ENCODE measurements at regions not wholly inside any gene's neighbourhood (a gene's known extent, or its start where the extent isn't known, plus 50 kb on each side); places are given as distances from the start of the nearest gene placed in this dataset.
"Not testable (repeated sequence)": the region's sequence is repeated elsewhere in the genome, so short reads cannot be mapped to it uniquely, and the experiment has no call there.

DNA sequence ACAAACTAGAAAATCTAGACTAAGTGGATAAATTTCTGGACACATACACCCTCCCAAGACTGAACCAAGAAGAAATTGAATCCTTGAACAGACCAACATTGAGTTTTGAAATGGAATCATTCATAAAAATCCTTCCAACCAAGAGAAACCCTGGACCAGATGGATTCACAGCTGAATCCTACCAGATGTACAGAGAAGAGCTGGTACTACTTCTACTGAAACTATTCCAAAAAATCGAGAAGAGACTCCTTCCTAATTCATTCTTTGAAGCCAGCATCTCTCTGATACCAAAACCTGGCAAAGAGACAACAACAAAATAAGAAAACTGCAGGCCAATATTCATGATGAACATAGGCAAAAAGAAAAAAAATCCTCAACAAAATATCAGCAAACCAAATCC lies 227.4 kb downstream of the RPAP3 start:
- no peak for DNase-seq

DNA sequence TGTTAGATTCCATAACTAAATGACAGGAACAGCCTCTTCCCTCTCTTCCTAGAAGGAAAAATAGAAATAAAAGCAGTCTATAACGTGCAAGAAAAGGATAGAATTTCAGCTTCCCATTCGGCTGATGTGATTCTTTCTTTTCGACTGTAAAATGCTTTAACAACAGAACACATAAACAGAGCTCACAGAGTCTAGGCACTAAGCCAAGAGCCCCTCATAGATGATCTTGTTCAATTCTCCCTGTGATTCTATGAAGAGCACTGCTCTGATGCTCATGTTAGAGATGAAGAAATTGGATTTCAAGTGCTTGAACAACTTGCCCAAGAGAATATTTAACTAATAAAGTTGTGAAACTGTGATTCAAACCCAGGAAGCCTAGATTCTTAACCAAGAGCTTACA lies 232.7 kb downstream of the RPAP3 start:
- DNase-seq, result no peak

DNA sequence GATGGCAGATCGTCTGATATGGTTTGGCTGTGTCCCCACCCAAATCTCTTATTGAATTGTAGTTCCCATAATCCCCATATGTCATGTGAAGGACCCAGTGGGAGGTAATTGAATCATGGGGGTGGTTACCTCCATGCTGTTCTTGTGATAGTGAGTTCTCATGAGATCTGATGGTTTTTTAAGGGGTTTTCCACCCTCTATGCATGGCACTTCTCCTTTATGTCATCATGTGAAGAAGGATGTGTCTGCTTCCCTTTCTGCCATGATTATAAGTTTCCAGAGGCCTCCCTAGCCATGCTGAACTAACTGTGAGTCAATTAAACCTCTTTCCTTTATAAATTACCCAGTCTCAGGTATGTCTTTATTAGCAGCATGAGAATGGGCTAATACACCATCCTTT lies 235.5 kb downstream of the RPAP3 start:
- not testable (repeated sequence) for DNase-seq

DNA sequence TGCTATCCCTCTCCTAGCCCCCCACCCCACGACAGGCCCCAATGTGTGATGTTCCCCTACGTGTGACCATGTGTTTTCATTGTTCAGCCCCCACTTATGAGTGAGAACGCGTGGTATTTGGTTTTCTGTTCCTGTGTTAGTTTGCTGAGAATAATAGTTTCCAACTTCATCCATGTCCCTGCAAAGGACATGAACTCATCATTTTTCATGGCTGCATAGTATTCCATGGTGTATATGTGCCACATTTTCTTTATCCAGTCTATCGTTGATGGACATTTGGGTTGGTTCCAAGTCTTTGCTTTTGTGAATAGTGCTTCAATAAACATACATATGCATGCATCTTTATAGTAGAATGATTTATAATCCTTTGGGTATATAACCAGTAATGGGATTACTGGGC lies 241.9 kb downstream of the RPAP3 start:
- DNase-seq, result not testable (repeated sequence)

DNA sequence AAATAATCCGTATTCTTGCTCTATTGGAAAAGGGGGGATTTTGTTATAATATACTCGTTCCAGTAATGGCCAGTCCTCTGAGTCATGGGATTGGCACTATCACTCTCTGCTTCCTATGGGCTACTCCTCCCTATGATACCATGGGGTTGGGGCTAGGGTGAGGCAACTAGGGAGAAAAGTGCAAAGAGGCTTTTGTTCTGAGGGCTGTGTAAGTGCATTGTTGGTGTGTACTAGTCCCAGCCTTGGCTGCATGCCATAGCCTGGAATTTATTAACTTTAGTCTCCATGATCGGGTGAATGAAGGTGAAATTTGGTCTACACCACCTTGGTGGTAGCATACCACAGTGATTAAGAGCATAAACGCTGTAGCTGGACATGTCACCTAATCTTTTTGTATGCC lies 247.6 kb downstream of the RPAP3 start:
- no peak for DNase-seq

DNA sequence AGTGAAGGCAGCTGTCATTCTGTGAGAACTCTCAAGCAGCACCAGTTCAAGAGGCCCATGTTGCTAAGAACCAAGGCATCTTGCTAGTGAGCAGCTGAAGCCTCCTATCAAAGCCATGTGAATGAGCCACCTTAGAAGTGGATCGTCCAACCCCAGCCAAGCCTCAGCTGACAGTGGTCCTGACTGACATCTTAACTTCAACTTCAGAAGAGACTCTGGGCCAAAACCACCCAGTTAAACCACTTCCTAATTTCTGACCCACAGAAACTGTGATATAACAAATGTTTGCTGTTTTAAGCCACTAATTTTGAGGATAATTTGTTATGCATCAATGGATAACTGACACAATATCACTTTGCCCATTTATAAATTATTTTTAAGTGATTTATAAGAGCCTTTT lies 256.0 kb downstream of the RPAP3 start:
- DNase-seq, result no peak

DNA sequence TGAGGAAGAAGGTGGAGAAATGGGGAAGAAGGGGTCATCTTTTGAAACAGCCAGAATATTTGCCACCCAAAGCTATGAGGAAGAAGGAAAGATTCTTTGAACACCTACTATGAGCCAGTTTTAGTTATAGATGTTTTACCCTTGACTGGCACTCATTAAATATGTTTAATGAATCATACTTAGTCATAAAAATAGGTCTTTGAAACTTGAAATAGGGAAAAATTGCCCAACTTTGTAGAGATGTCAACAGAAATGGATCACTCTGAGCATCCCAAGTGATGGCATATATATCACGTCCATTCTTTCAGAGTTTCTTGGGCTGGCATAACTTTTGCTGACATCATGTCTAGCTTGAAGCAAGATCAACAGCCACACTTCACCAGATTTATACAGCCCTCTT lies 263.5 kb downstream of the RPAP3 start:
- DNase-seq, result no peak

DNA sequence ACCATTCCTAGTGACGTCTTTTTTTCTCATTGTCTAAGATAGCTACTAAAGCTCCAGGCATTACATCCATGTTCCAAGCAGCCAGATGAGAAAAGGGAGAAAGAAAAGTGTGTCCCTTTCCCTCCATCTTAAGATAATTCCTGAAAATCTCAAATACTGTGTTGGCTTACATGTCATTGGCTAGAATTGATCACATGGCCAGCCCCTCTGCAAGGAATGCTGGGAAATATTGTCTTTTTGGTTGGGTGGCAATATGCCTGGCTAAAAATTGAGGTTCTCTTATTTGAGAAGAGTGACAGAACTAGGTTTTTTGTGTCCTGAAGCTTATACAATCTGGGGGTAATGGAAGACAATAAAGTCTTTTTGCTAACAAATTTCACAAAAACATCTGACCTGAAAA lies 264.3 kb downstream of the RPAP3 start:
- DNase-seq, result no peak

DNA sequence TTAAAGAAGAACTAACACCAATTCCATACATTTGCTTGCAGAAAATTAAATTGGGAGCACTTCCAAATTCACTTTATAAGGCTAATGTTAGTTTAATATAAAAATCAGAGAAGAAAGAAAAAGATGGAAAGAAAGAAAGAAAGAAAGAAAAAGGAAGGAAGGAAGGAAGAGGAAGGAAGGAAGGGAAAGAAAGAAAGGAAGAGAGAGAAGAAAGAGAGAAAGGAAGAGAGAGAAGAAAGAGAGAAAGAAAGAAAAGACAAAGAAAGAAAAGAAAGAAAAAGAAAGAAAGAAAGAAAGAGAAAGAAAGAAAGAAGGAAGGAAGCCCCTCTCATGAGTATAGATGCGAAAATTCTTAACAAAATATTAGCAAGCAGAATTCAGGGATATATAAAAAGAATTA lies 267.7 kb downstream of the RPAP3 start:
- DNase-seq, result no peak

DNA sequence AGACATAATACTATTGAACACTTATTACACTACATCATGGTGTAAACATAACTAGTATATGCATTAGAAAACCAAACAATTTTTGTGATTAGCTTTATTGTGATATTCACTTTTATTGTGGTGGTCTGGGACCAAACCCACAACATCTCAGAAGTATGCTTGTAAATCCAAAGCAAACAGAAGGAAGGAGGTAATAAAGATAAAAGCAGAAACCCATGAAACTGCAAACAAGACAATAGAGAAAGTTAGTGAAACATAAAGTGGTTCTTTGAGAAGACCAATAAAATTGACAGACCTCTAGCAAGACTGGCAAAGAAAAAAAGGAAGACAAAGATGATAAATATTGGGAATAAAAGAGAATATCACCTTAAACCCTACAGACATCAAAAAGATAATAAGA lies 268.3 kb downstream of the RPAP3 start:
- no peak for DNase-seq

DNA sequence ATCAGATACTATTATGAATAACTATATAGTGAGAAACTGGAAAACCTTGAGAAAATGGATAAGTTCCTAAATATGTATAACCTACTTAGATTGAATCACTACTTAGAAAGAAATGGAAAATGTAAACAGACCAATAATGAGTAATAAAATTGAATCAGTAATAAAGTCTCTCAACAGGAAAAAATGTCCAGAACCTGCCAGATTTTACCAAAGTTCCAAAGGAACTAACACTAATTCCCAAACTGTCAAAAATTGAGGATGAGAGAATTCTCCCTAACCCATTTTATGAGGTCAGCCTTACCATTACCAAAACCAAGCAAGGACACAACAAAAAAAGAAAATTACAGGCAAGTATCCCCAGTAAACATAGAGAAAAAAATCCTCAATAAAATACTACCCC lies 272.0 kb downstream of the RPAP3 start:
- no peak for DNase-seq

DNA sequence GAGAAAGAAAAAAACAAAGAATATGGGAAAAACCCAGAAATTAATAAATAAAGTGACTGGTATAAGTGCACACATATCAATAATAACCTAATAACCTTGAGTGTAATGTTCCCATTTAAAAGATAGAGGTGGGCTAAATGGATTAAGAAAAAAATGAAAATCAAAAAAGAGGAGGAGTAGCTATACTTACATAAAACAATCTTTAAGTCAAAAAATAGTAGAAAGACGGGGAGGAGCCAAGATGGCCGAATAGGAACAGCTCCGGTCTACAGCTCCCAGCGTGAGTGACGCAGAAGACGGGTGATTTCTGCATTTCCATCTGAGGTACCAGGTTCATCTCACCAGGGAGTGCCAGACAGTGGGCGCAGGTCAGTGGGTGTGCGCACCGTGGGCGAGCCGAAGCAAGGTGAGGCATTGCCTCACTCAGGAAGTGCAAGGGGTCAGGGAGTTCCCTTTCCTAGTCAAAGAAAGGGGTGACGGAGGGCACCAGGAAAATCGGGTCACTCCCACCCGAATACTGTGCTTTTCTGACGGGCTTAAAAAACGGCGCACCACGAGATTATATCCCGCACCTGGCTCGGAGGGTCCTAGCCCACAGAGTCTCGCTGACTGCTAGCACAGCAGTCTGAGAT lies 279.0 kb downstream of the RPAP3 start:
- DNase-seq, result not testable (repeated sequence)

DNA sequence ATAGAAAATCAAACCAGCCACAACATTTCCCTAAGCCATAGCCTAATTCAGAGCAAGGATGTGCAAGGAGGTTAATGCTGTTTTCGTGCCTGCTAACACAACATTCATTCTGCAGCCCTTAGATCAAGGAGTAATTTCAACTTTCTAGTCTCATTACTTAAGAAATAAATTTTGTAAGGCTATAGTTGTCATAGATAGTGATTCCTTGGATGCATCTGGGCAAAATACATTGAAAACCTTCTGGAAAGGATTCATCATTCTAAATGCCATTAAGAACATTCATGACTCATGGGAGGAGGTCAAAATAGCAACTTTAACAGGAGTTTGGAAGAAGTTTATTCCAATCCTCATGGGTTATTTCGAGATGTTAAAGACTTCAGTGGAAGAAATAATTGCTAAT lies 283.2 kb downstream of the RPAP3 start:
- DNase-seq, result no peak

DNA sequence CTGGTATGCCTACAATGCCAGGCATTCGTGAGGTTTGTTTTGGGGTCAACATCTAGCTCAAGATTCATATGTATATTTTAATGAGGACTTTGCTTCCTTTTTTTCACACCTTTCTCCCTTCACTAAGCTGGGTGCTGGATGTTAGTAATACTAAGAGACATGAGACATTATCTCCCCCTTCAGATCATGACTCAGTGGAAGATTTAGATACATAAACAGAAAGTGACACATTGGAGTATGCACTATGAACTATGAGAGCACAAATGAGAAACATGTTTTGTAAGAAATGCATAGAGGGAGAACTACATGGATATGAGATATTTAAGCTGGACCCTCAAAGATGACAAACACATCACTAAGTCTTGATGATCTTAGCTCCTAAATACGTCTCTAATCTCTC lies 286.3 kb downstream of the RPAP3 start:
- no peak for DNase-seq

DNA sequence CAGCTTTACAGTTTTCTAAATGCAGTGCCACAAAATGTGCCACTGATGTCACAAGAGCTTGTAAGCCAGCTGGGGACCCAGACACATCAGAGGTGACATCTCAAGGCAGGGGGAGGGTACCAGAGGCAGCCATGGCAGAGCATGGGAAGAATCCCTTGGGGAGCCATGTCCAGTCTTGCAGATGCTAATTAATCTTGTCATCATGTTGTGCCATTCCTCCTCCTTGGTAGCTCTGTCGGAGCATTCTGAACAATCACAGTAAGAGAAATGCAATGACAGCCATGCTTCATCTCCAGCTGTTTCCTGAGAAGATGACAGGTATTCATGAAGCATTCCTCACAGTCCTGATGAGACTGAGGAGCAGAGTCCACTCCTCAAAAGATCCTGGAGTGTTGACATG lies 287.9 kb downstream of the RPAP3 start:
- DNase-seq, result no peak

DNA sequence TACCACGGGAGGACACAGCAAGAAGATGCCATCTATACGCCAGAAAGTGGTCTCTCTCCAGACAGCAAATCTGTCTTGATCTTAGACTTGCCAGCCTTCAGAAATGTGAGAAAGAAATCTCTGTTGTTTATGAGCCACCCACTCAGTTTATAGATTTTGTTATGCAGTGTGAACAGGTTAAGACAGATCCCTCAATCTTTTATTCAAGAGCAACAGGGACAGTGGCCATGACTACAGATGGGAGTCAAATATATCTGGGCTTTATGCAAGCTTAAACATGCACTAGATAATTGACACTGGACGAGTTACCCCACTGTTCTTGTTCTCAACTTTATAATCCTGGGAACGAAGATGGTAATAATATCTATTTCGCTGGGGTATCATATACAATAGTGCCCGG lies 288.7 kb downstream of the RPAP3 start:
- no peak for DNase-seq

DNA sequence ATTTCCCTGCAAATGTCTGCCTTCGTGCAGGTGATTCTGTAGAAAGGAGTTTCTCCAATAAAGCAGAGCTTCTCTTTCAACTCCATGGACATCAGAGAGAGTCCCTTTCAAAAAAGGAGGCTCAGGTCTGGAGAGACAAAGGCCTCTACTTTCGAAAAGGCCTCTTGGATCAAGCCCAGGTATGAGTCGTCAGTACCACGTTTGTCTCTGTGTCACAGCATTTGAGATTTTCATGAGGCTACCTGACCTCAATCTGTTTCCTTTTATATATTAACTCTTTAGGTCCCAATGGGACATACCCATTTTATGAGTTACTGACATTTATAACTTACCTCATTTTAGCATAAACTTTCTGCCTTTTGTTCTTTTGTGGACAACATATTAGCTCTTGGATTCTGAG lies 290.8 kb downstream of the RPAP3 start:
- DNase-seq, result no peak

DNA sequence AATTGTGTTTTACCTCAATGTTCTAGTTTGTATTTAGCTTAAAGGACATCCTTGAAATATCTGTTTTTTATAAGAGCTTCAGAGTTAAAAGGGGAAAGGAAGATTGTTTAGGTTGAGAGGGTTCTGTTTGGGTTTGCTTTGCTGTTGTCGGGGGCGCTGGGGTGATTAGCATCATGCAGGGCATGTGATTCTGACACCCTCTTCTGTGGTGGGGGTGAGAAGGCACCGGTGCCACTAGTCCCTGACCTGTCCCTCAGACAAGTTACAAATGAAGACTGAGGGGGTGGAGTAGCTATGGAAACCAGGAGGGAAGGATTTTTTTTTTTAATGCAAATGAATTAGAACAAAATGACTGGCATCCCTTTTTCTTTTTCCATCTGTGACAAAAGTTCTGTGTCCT lies 291.3 kb downstream of the RPAP3 start:
- no peak for DNase-seq

DNA sequence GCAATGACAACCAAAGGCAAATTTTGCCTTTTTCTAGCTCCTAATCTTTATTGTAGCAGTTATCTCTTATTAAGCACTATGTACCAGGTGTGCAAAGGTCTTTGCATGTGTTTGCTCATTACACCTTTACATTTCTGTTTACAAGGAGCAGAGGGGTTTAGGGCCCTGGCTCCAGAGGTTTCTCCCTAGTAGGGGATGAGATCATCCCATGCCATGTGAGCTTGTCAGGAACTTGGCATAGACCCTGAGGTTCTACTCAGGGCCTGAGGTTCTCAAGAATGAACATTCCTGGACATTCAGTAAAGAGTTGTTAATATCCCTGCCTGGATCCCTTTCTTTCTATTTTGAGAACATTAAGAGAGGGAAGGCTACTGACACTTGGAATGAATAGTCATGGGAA lies 292.0 kb downstream of the RPAP3 start:
- DNase-seq, result no peak

DNA sequence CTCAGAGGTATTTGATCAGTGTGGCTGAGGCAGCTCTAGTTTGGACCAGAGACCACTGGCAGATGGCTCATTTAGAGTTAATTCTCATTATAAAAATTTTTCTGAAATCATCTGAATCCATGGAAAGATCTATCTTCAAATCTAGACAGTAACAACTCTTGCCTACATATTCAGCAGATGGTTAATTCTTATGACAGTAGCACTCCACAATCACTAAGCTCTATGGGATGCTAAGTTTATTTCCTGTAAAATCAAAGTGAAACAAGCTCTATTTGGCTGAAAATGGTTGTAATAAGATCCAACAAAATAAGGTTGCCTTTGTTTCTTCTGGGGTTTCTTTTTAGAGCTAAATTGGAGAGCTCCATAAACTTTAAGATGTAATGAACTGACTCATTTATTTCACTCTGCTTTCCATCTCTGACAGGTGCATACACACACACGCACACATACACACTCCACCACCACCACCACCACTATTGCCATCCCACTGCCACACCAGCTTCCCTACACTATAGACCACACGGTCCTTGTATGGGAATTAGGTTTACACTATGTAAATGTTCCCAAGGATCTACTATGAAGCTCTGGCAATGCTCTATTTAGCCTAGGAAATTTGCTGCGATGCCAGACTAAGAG lies 293.1 kb downstream of the RPAP3 start:
- DNase-seq, result no peak

DNA sequence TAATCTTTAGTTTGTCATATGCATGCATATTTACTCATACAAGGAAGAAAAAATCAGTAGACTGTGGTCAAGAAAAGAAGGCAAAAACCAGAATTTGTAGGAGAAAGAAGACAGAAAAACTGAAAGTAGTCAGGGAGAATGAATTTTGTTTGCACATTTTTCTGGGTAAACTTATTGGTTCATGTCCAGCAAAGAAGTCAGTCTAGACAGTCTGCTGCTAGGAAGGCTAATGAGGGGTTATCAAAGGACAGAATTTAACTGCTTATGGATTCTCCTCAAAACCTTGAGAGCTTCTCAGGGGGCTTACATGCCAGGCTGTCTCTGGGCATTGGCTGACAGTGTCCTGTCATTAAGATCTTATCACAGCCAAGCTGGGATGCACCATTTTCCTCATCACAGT lies 293.9 kb downstream of the RPAP3 start:
- DNase-seq, result no peak

DNA sequence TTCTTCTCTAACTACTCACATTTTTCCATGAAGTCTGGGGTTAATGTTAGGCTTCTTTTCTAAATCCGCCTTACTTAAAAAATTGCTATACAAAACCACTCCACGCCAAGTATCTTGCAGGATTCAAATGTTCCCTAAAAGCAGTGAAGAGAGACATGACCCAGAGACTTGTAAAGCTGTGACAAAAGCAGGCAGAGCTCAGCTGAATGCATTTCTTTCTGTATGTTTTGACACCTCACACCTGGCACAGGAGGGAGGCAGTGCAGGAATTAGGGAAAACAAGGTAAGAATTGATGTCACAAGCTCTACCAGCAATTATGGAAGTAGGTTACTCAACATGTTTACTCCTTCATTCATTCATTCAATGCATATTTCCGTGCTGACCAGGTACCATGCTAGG lies 295.0 kb downstream of the RPAP3 start:
- DNase-seq, result no peak

DNA sequence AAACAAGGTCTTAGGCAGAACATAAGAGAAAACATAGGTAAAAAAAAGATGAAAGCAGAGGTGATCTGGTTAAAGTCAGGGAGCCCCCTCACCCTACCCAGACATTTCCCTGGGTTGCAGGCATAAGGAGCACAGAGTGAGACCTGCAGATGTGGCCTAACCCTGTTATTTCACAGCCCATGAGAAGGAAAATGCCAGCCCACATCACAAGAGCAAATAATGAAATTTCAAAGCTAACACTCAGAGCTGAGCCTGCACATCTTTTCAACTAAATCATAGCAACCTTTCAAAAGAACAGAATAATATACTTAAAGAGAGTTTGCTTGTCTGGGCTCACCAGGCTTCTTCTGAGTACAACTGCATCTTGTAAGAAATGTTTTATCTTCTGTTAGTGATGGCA lies 295.4 kb downstream of the RPAP3 start:
- no peak for DNase-seq

DNA sequence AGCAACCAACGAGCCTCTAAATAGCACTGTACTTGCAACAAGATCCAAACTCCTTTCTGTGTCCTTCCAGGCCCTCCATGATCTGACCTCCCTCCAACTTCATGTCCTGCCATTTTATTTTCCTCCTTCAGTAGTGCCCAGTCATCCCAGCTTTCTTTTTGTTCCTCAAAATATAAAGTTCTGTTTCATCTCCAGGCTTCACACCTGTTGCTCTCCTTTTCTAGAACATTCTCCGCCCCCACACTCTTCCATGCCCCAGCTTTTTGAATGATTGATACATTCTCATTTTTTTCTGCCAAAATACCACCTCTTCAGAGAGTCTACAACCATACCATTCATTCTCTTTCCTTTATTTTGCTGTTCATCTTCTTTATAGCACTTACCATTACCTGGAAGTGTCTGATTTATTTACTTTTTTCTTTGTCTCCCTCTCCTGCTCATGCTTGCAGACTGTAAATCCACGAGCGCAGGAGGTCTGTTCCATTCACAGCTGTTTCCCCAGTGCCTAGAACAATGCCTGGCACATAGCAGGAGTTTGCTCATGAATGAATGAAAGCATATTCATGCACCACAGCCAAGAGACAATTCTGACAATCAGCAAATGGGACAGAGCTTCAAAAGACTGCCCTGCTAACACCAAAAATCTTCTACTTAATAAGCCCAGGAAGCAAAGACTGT lies 296.4 kb downstream of the RPAP3 start:
- no peak for DNase-seq
